H9 (cell line): ENCODE measurements at regions not wholly inside any gene's neighbourhood (a gene's known extent, or its start where the extent isn't known, plus 50 kb on each side); places are given as distances from the start of the nearest gene placed in this dataset.

Source experiments
- DNase-seq: peaks from one replicate; pipeline ENCODE4 v3.0.0-alpha.2; 2017
- H2AFZ ChIP-seq: one replicate; pipeline ENCODE4 v1.6.1; 2013; ENCODE audit warnings: mild to moderate bottlenecking, low read length, control low read depth, moderate library complexity
- H2AK5ac ChIP-seq: 2 replicates; pipeline ENCODE4 v1.6.1; 2013; ENCODE audit warnings: low read length, control low read depth, mixed read lengths; ENCODE audit not compliant: insufficient read length
- H2BK120ac ChIP-seq: one replicate; pipeline ENCODE4 v1.6.1; 2013; ENCODE audit warnings: low read depth, mild to moderate bottlenecking, low read length, control low read depth, inconsistent platforms; ENCODE audit not compliant: poor library complexity, severe bottlenecking
- H2BK12ac ChIP-seq: 2 replicates; pipeline ENCODE4 v1.6.1; 2013; ENCODE audit warnings: low read length, control low read depth, mixed read lengths, low read depth; ENCODE audit not compliant: insufficient read length
- H2BK15ac ChIP-seq: 2 replicates; pipeline ENCODE4 v1.6.1; 2013; ENCODE audit warnings: low read depth, low read length, control low read depth
- H2BK20ac ChIP-seq: one replicate; pipeline ENCODE4 v1.6.1; 2013; ENCODE audit warnings: low read depth, mild to moderate bottlenecking, low read length, control low read depth, inconsistent platforms; ENCODE audit not compliant: poor library complexity, severe bottlenecking
- H2BK5ac ChIP-seq: 2 replicates; pipeline ENCODE4 v1.6.1; 2013; ENCODE audit warnings: low read length, control low read depth, mixed read lengths; ENCODE audit not compliant: insufficient read length
- H3K14ac ChIP-seq: 2 replicates; pipeline ENCODE4 v1.6.1; 2013; ENCODE audit warnings: low read length, control low read depth; ENCODE audit not compliant: insufficient read depth
- H3K18ac ChIP-seq: 2 replicates; pipeline ENCODE4 v1.6.1; 2013; ENCODE audit warnings: low read depth, mild to moderate bottlenecking, mixed read lengths, low read length, control low read depth; ENCODE audit not compliant: insufficient read length
- H3K23ac ChIP-seq: 2 replicates; pipeline ENCODE4 v1.6.1; 2013; ENCODE audit warnings: low read length, control low read depth, mixed read lengths, low read depth; ENCODE audit not compliant: insufficient read length
- H3K23me2 ChIP-seq: 2 replicates; pipeline ENCODE4 v1.6.1; 2013; ENCODE audit warnings: low read depth, mild to moderate bottlenecking, mixed read lengths, low read length, control low read depth; ENCODE audit not compliant: insufficient read length, poor library complexity, severe bottlenecking
- H3K27ac ChIP-seq: 2 replicates; pipeline ENCODE4 v1.5.1; 2013; ENCODE audit warnings: low read length, control low read depth, mixed read lengths, low read depth; ENCODE audit not compliant: insufficient read length
- H3K27me3 ChIP-seq: 2 replicates; pipeline ENCODE4 v1.6.1; 2013; ENCODE audit warnings: low read length, control low read depth, inconsistent platforms; ENCODE audit not compliant: insufficient read depth
- H3K4ac ChIP-seq: 2 replicates; pipeline ENCODE4 v1.6.1; 2013; ENCODE audit warnings: low read depth, mild to moderate bottlenecking, control low read depth, inconsistent platforms, low read length, moderate library complexity
- H3K4me1 ChIP-seq: 2 replicates; pipeline ENCODE4 v1.6.1; 2013; ENCODE audit warnings: low read length, control low read depth, inconsistent platforms; ENCODE audit not compliant: insufficient read depth
- H3K4me2 ChIP-seq: 2 replicates; pipeline ENCODE4 v1.6.1; 2013; ENCODE audit warnings: low read length, control low read depth, mixed read lengths; ENCODE audit not compliant: insufficient read length, insufficient read depth
- H3K56ac ChIP-seq: 2 replicates; pipeline ENCODE4 v1.6.1; 2013; ENCODE audit warnings: low read depth, mild to moderate bottlenecking, mixed read lengths, low read length, control low read depth; ENCODE audit not compliant: insufficient read length
- H3K79me1 ChIP-seq: 2 replicates; pipeline ENCODE4 v1.6.1; 2013; ENCODE audit warnings: low read depth, mild to moderate bottlenecking, moderate library complexity, low read length, control low read depth, inconsistent platforms; ENCODE audit not compliant: insufficient read depth, poor library complexity, severe bottlenecking
- H3K79me2 ChIP-seq: 2 replicates; pipeline ENCODE4 v1.6.1; 2013; ENCODE audit warnings: low read length, control low read depth, inconsistent platforms; ENCODE audit not compliant: insufficient read depth
- H3K9ac ChIP-seq: 2 replicates; pipeline ENCODE4 v1.6.1; 2013; ENCODE audit warnings: low read length, control low read depth, mixed read lengths; ENCODE audit not compliant: insufficient read length; ENCODE audit errors: extremely low read depth
- H3K9me3 ChIP-seq: one replicate; pipeline ENCODE4 v1.6.1; 2013; ENCODE audit warnings: low read depth, low read length, inconsistent platforms; ENCODE audit not compliant: control insufficient read depth
- H3T11ph ChIP-seq: one replicate; pipeline ENCODE4 v1.6.1; 2013; ENCODE audit warnings: mild to moderate bottlenecking, low read length, control low read depth, inconsistent platforms
- H4K20me1 ChIP-seq: one replicate; pipeline ENCODE4 v1.6.1; 2013; ENCODE audit not compliant: control insufficient read depth, insufficient read length, insufficient read depth
- H4K5ac ChIP-seq: 2 replicates; pipeline ENCODE4 v1.6.1; 2013; ENCODE audit warnings: low read depth, mild to moderate bottlenecking, mixed read lengths, low read length, control low read depth; ENCODE audit not compliant: insufficient read length
- H4K8ac ChIP-seq: replicated peaks from 2 replicates; pipeline ENCODE4 v1.6.1; 2013; ENCODE audit warnings: low read length, control low read depth, mixed read lengths, low read depth; ENCODE audit not compliant: insufficient read length
- H4K91ac ChIP-seq: 2 replicates; pipeline ENCODE4 v1.6.1; 2013; ENCODE audit warnings: low read depth, mild to moderate bottlenecking, moderate library complexity, mixed read lengths, low read length, control low read depth; ENCODE audit not compliant: insufficient read length
- H3K27ac Mint-ChIP-seq, 3 experiments: 2 replicates in 2 of 3; 3 replicates in 1 of 3; pipeline ENCODE4 v1.8.0; 2020 to 2021; ENCODE audit warnings: mixed read lengths in 3 of 3, mild to moderate bottlenecking in 1 of 3, moderate library complexity in 1 of 3
- H3K27me3 Mint-ChIP-seq: 2 replicates; pipeline ENCODE4 v1.8.0; 2021; ENCODE audit warnings: low read depth, mild to moderate bottlenecking, moderate library complexity, mixed read lengths
- H3K36me3 Mint-ChIP-seq, 3 experiments: 2 replicates in 2 of 3; 3 replicates in 1 of 3; pipeline ENCODE4 v1.8.0; 2020 to 2021; ENCODE audit warnings: low read depth in 3 of 3, mixed read lengths in 3 of 3; ENCODE audit not compliant: insufficient read depth in 1 of 3
- H3K4me1 Mint-ChIP-seq, 2 experiments: 2 replicates each; pipeline ENCODE4 v1.8.0; 2020; ENCODE audit warnings: mixed read lengths in 2 of 2
- H3K4me3 Mint-ChIP-seq, 2 experiments: 2 replicates in 1 of 2; 3 replicates in 1 of 2; pipeline ENCODE4 v1.8.0; 2020 to 2021; ENCODE audit warnings: mild to moderate bottlenecking in 2 of 2, mixed read lengths in 2 of 2, moderate library complexity in 1 of 2
- H3K9me3 Mint-ChIP-seq, 2 experiments: 2 replicates in 1 of 2; 3 replicates in 1 of 2; pipeline ENCODE4 v1.8.0; 2020; ENCODE audit warnings: mild to moderate bottlenecking in 2 of 2, mixed read lengths in 2 of 2, moderate library complexity in 1 of 2
- WGBS: extraction: QIAGEN DNeasy Blood & Tissue Kit; methylation state at CpG from one replicate; pipeline ENCODE4 v1.1.7; 2013; ENCODE audit warnings: missing lambda C conversion rate, low lambda C conversion rate, mixed read lengths; ENCODE audit not compliant: insufficient read length; ENCODE audit errors: extremely low coverage; 5-methylcytosine and 5-hydroxymethylcytosine counted together
- TF ChIP-seq, protein P1 (sequence below): fragments of 200-600 bp; sonication (generic); conservative IDR thresholded peaks from 3 replicates; pipeline ENCODE4 v1.8.0; 2021; ENCODE audit warnings: antibody characterized with exemption, mild to moderate bottlenecking

DNA sequence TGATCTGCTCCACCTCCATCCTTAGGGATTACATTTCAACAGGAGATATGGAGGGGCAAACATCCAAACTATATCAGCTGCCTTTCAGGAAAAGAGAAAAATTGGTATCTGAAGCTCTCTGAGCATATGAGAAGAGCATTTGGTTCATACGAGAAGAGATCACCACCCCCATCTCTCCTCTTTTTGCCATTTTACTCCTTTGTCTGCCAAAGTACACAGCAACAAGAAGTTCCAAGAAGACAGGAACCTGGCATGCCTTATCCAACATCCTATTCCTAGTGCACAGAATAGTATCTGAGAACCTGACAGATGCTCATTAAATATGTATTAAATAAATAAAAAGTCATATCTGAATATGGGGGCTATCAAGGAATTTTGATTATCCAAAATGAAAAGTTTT is 142.5 kb upstream of the PKN2 start:
- no peaks in the 10 kb centered on the region for H3K9me3 Mint-ChIP-seq
- no peaks in the 10 kb centered on the region for H3K27me3 Mint-ChIP-seq
- H3K4me1 Mint-ChIP-seq: peaks cover 0 to 4% of the 10 kb centered on the region in 2 experiments; a peak in 2 of 4 replicates
- Histone ChIP-seq H4K20me1 (no peaks in the 10 kb centered on the region), H3K27me3 (no peaks in the 10 kb centered on the region), H4K5ac (no peak overlapping the region), H3K4me1 (no peaks in the 10 kb centered on the region), H2BK15ac (no peak overlapping the region), H3K23me2 (no peaks in the 10 kb centered on the region), H3K9me3 (no peaks in the 10 kb centered on the region), H2BK20ac (no peak overlapping the region), H3K79me1 (no peaks in the 10 kb centered on the region), H3K4me2 (no peak overlapping the region), H3K14ac (no peak overlapping the region), H2AK5ac (no peak overlapping the region), H2AFZ (no peak overlapping the region), H4K8ac (no peak overlapping the region), H3T11ph (no peak overlapping the region), H3K23ac (no peak overlapping the region), H3K56ac (no peak overlapping the region), H3K18ac (no peak overlapping the region), H2BK120ac (no peak overlapping the region), H3K79me2 (no peaks in the 10 kb centered on the region), H3K27ac (no peak overlapping the region), H4K91ac (no peak overlapping the region), H2BK12ac (no peak overlapping the region), H3K4ac (no peak overlapping the region), H2BK5ac (no peak overlapping the region), H3K9ac (no peak overlapping the region)
- H3K27ac Mint-ChIP-seq: no peak overlapping the region
- H3K36me3 Mint-ChIP-seq: no peaks in the 10 kb centered on the region
- TF ChIP-seq, protein P1, sequence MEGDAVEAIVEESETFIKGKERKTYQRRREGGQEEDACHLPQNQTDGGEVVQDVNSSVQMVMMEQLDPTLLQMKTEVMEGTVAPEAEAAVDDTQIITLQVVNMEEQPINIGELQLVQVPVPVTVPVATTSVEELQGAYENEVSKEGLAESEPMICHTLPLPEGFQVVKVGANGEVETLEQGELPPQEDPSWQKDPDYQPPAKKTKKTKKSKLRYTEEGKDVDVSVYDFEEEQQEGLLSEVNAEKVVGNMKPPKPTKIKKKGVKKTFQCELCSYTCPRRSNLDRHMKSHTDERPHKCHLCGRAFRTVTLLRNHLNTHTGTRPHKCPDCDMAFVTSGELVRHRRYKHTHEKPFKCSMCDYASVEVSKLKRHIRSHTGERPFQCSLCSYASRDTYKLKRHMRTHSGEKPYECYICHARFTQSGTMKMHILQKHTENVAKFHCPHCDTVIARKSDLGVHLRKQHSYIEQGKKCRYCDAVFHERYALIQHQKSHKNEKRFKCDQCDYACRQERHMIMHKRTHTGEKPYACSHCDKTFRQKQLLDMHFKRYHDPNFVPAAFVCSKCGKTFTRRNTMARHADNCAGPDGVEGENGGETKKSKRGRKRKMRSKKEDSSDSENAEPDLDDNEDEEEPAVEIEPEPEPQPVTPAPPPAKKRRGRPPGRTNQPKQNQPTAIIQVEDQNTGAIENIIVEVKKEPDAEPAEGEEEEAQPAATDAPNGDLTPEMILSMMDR: no peak
- no CpG with 5 or more reads among the region's 1 CpG for WGBS
- H3K4me3 Mint-ChIP-seq: no peak overlapping the region
- no peak for DNase-seq
